SW 1271 (cell line): ENCODE measurements at regions not wholly inside any gene's neighbourhood (a gene's known extent, or its start where the extent isn't known, plus 50 kb on each side); places are given as distances from the start of the nearest gene placed in this dataset.

Experiments used
- DNase-seq, 2 experiments: peaks; one replicate each; lab custom pipeline; 2025; lab: John Stamatoyannopoulos, UW

GRCh38 chr11:8799273-8799672, 111.7 kb upstream of the AKIP1 start:
- no peak for DNase-seq

- no peak for DNase-seq
Measured at GRCh38 chr11:8800520-8801110, 110.4 kb upstream of the AKIP1 start.

- DNase-seq: no peak
Measured at GRCh38 chr11:8801121-8801520, 109.9 kb upstream of the AKIP1 start.

DNA sequence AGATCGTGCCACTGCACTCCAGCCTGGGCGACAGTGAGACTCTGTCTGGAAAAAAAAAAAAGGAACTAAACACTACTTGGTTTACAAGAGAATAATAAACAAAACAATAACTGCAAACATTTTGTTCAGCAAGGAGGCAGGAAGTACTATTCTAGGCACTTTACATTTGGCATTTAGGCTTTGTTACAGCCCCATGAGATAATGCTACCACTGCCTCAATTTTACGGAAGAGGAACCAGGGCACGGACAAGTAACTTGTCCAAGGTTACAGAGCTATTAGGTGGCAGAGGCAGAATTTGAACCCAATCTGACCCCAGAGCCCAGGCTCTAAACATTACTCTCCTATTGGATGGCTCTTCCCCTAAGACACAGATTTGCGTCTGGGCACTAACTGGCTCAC, 108.7 kb upstream of the AKIP1 start:
- DNase-seq: no peak

GRCh38 chr11:8803973-8804372, 107.0 kb upstream of the AKIP1 start:
- DNase-seq: no peak

GRCh38 chr11:8805296-8805695, 105.7 kb upstream of the AKIP1 start:
- DNase-seq: no peak

- no peak for DNase-seq
Measured at GRCh38 chr11:8806974-8807373, 104.0 kb upstream of the AKIP1 start.

DNA sequence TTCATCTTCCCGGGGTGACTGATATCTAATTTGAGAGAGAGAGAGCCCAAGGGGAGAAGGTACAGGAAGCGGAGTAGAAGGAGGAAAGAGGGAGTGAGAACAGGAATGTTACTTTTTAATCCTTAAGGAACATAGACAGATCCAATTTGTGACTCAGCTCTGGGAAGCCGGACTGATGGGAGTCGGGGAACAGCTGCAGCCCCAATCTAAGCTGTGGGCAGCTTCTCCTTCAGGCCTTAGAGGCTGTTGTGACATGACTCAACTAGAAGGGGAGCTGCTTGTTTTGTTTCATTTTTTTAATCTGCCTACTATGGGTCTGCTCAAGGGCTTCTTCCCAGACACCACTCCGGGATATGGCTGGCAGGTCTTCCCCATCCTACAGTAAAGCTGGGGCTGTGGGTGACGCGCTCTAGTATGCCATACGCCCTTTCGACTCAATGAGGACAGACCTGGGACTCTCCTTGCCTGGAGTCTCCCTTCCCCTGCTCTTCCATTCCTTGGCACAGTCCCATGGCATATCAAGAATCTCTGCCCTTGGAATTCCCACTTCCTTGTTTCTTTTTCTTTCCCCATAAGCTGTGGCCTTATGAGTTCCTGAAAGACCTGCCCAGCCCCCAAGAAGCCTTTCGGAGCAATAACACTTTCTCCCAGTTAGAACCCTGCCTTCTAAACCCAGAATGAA, 103.3 kb upstream of the AKIP1 start:
- no peak for DNase-seq

DNA sequence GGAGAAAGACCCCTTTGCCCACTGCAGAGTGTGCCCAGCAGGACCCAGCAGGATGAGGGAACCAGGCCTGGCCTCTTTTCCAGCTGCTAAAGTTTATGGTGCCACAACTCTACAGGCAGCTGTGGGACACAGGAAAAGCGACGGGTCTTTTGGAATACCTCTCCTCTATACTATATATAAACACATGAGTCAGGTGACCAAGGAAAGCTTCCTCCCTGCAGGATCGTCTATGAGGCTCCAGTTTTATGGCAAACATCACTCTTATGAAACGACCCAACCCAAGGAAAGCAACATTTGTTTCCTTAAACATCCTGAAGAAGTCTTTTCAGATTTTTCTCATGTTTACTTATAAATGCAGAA, 102.8 kb upstream of the AKIP1 start:
- DNase-seq: no peak

DNA sequence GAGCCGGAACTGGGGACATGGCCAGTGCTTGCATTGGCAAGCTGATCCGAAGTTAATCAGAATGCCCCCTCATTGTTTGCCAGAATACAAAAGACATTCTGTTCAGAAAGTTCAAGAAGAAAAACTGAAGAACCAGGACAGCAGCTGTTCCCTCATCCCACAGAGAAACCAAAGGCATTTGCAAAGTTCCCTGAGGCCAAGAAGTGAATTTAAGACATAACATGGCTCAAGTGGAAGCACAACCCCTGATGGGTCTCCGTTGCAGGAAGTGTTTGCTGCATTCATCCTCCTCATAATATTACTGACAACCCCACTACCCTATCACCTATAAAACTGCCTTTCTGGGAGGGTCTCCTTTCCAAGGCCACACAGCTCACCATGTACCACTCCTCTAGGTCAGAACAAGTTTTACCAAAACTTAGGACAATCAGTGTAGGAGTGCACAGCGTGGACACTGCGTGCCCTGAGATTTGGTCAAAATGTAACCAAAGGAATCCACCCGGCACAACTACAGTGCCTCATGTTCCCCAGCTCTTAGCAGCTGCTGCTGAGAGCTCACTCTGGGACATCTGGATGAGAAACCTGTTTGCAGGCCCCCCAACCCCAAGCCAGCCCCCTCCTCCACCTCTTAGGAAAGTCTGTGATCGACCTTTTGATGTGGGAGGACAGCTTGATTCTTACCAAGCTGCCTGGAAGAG, 101.6 kb upstream of the AKIP1 start:
- DNase-seq: no peak

DNA sequence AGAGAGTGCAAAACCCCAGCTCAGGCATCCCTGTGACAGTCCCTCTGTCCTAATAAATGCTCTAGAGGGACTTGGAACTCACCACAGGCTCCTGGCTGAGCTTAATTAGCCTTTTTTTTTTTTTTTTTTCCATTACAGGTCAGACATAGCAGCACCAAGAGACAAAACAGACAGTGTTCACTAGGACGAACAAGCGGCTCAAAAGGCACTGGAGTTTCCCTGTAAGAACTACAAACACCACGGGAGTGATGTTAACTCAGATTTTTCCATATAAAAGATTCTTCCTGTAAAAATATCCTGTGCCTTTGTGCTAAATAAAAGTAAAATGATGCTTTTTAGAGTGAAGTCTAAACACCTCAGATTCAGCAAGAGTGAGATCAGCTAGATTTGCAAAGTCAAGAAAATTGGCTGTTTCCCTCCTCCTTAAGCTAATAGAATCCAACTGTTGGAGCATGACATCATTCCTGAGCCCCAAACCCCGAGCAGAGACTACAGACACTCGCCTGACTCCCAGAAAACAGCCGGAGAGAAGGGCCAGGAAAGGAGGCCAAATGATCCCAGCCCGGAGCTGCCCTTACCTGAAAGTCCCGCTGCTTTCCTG, 101.0 kb upstream of the AKIP1 start:
- no peak for DNase-seq

DNA sequence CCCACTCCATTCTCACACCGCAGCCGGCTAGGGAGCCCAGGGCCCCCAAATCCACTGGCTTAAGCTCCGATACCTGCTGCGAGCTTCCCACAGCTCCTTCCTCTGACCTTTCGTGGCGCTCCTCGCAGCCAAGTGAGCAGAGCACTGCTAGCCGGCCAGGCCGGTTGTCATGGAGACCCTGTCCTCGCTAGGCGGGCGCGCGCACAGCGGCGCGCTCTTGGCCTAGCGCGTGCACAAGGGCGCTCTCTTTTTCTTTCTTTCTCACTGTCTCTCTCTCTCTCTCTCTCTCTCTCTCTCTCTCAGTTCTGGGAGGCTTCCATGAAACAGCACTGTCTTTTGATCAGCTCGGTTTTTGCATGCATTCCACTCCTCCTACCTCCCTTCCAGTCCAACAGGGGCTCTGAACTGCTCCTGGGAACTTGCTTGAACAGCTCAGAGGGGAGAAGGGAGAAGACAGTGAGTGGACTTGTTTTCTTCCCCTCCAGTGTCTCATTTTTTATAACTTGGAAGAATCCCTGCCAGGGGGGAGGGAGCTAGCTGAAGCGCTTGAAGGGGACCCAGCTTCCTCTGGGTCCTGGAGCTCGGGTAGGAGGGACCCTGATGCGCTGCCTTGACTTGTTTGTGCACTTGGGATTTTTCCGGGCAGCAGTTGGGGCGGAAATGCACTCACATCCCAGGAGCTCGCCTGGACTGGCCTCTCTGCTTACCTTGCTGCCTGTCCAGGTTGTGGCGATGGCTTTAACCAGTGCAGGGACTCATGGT, 100.3 kb upstream of the AKIP1 start:
- DNase-seq: no peak

DNA sequence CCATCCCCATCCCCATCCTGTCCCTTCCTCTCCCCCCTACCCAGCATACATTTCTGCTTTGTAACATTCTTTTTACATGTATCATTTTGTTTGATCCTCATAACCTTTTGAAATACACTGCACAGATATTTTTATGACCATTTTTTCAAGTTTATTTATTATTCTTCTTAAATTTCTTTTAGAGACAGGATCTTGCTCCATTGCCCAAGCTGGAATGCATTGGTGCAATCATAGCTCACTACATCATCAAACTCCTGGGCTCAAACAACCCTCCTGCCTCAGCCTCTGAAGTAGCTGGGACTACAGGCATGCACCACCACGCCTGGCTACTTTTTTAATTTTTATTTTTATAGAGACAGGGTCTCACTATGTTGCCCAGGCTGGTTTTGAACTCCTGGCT, 99.4 kb upstream of the AKIP1 start:
- no peak for DNase-seq

DNA sequence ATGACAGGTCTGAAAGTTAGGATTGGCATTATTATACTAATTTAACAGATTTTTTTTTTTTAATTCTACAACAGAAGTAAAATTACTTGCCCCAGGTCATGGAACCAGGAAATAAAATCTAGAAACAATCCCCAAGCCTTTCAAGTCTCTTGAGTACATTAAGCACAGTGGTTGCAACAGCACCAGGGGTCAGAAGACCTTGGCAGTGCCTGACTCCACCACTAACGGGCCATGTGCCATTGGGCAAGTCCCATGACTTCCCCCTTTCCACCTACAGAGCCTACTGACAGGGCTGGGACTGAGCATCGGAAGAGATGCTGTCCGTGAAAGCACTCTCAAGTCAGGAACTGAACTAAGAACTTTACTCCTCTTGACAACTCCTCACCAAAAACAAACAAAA, 98.6 kb upstream of the AKIP1 start:
- no peak for DNase-seq

DNA sequence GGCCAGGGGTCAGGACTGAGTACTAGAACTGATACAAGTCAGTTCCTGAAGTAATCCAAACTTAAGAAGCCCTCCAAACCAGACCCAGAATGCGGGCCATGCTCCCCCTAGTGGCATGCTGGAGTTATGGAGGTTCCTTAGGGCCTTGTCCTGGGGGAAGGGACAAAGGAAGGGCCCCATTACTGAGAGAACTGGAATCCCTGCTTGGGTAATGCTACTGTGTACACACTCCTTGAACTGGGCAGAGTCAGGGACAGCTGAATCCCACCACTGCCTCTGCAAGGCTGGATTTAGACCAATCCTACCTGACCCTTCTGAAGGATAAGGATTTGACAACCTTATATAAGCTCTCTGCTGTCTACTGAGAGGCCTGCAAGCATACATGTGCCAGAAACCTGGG, 97.3 kb upstream of the AKIP1 start:
- DNase-seq: peak; percentile 57 to 70

DNA sequence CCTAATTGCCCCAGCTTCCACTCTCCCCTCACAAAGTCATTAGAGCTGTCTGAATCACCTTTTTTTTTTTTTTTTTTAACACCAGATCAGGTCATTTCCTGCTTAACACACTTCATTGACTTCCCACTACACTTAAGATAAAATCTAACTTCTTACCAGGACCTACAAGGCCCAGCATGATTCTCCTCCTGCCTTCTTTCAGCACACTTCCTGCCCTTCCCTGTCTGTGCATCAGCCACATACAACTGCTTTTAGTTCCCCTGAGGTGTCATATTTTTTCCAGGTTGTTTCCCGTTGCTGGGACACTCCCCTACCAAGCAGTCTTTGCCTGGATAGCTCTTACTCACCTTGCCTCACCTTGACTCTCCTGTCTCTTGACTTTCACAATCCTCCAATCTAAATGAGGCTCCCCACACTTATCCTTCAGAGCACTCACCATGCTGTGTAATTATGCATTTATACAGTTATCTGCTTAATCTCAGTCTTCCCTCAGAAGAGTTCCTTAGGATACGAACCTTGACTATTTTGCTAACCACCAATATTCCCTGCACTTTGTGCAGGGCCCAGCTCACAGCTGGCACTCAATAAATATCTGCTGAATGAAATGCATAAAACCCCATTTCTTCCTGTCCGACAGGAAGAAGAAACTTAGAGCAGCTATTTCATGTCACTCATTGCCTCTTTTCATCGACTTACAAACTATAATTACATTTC, 96.6 kb upstream of the AKIP1 start:
- no peak for DNase-seq

- DNase-seq: no peak
Measured at GRCh38 chr11:8814923-8815240, 96.1 kb upstream of the AKIP1 start.

DNA sequence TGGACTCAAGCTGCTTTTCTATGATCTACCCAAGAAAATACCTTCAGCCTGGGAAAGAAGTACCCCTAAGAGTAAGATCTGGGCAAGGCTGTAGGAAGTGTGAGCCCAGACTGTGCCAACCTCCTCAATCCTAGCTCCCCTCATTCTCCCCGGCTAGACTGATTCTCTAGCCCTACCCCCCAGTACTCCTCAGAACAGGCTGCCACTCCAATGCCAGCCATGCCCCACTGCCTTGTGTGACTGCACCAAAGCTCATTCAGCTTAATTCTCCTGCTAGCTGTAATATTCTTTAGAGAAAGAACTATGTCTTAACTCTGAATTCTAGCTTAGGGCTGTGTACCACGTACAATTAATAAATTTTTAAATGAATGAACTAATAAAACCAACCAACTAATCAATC, 92.6 kb upstream of the AKIP1 start:
- DNase-seq: no peak

DNA sequence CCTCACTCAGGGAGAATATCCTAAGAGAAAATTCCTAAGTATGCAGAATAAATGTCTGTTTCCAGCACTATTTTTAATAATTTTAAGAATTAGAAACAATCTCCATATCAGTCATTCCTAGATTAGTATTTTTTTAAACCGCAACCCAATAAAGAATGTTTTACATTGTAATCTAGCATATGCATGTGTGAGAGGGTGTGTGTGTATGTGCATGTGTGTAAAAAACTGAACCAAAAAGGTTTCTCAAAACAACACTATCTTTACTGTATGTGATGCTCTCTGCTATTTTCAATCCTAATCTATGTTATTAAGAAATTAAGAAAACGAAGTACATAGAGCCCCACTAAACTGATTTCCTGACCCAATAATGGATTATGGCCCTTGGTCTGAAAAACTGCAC, 90.6 kb upstream of the AKIP1 start:
- DNase-seq: no peak

GRCh38 chr11:8822469-8822868, 88.5 kb upstream of the AKIP1 start:
- DNase-seq: no peak

GRCh38 chr11:8823174-8823742, 87.7 kb upstream of the AKIP1 start:
- no peak for DNase-seq
